ENCODE measurements at regions not wholly inside any gene's neighbourhood (a gene's known extent, or its start where the extent isn't known, plus 50 kb on each side); places are given as distances from the start of the nearest gene placed in this dataset.

- no peak for DNase-seq (ENCODE audit: low read depth)
These were observed 75.8 kb downstream of the DAD1 start for GRCh38 chr14:22513066-22513812.

DNA sequence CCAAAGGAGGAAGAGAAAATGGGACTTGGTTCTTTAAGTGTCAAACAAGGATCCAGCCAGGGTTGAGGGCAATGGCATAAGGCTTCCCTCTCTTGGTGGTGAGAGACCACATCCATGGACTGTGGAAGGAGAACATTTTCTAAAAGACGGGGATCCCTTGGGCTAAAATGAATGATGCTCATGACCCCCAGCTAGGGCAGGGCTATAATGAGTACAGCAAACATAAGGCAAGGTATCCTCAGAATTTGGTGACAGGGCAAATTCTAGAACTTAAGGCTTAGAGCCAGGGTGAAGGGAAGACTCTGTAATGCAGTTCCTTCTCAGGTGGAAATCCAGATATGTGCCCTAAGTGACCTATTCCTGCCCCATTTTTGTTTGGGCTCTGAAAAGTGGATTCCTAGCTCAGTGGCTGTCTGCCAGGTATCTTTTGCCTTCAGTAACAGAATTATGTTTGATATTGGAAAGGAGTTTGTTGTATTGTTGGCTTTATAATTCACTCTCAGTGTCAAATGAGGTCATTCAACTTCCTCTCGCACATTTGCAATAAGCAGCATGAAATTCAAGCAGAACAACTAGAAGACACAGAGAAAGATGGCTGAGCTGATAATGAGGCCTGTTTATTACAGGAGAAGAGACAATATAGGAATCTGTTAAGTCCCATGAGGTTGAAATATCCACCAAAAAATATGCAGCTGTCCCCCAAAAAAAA is 76.8 kb downstream of the DAD1 start:
- no peak for DNase-seq (ENCODE audit: low read depth)

GRCh38 chr14:22510527-22511110 is 78.4 kb downstream of the DAD1 start:
- peak; percentile 33 for DNase-seq (ENCODE audit: low read depth)

GRCh38 chr14:22509751-22510300 is 79.2 kb downstream of the DAD1 start:
- DNase-seq (ENCODE audit: low read depth) = no peak

- DNase-seq (ENCODE audit: low read depth) = no peak
These were observed 79.9 kb downstream of the DAD1 start for GRCh38 chr14:22509036-22509709.

GRCh38 chr14:22508662-22509035 is 80.4 kb downstream of the DAD1 start:
- no peak for DNase-seq (ENCODE audit: low read depth)

GRCh38 chr14:22508150-22508457 is 80.9 kb downstream of the DAD1 start:
- no peak for DNase-seq (ENCODE audit: low read depth)

DNA sequence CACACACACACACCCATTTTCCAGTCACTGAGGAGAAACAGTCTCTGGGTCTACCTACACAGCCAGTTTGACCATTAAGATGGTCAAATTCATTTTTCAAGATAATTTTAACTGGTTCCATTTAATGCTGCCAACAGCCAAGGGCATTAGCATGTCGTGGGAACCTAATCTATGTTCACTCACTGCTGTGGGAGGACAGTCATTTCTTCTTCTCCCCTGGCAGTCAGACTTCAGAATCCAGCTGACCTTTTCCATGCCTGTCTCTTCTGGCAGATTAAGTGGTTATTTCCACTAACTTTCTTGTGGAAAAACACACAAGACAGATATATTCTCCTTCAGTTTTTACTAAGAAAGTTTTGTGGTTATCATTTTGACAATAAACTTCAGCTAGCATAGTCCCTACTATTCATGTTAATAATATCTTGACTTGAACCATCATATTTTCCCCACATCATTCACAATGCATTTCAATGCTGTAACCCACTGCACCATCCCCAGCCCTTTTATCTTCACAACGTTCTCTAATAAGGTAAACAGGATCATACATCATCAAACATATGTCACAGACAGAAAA is 82.2 kb downstream of the DAD1 start:
- DNase-seq (ENCODE audit: low read depth) = no peak

GRCh38 chr14:22506378-22506710 is 82.7 kb downstream of the DAD1 start:
- DNase-seq (ENCODE audit: low read depth) = no peak

- DNase-seq (ENCODE audit: low read depth) = peak; percentile 49
These were observed 83.2 kb downstream of the DAD1 start for GRCh38 chr14:22505697-22506377.

GRCh38 chr14:22505309-22505696 is 83.7 kb downstream of the DAD1 start:
- no peak for DNase-seq (ENCODE audit: low read depth)

DNA sequence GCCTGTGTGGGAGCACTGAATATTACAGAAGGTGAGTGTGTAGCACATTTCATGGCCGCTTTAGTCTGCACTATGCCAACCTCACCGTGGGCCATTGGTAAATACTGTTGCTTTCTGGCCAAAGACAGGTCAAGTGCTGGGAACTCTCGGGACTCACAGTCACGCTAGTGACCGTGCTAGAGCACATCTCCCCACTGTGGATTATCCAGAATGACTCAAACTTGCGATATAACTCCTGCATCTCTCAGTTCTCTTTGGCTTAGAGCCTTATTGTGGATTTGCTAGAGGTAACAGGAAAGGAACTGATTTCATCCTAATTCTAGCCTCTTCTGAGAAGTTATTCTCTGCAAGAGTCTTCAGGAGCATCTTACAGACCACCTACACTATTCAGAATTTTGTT is 86.5 kb downstream of the DAD1 start:
- DNase-seq (ENCODE audit: low read depth) = no peak

- DNase-seq (ENCODE audit: low read depth) = no peak
These were observed 87.0 kb downstream of the DAD1 start for GRCh38 chr14:22502007-22502406.

- no peak for DNase-seq (ENCODE audit: low read depth)
These were observed 87.9 kb downstream of the DAD1 start for GRCh38 chr14:22500954-22501726.

GRCh38 chr14:22500525-22500924 is 88.5 kb downstream of the DAD1 start:
- no peak for DNase-seq (ENCODE audit: low read depth)

DNA sequence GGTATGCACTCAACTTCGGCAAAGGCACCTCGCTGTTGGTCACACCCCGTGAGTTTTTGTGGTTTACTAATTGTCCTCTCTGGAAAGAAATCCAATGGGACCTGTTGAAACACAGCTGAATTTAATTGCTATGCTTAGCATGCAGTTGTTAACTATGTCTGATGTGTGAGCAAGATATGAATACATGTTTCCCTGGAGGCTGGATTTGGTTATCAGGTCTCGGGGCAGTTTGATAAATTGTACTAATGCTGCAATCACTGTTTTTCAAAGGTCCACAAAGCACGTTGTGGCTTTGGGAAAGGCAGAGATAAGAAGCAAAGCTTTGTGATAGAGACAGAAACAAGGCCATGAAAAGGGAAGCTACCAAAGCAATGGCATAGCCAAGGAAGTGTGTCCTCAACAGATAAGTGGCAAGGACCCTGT is 91.3 kb downstream of the DAD1 start:
- DNase-seq (ENCODE audit: low read depth) = no peak

DNA sequence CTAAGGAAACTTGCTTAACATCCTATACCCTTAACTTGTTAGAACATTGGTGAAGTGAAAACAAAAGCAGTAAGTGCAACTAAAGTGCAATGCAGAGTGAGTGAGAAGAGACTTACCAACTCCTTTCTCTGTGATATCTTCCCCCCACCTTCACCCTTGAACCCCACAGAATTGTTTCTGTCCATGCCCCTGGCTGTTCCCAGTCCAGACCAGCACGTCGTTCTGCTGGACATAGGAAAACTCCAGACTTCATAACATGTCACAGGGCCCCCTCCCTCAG is 91.9 kb downstream of the DAD1 start:
- no peak for DNase-seq (ENCODE audit: low read depth)

GRCh38 chr14:22494486-22495135 is 94.4 kb downstream of the DAD1 start:
- DNase-seq (ENCODE audit: low read depth) = no peak

- DNase-seq (ENCODE audit: low read depth) = no peak
These were observed 95.3 kb downstream of the DAD1 start for GRCh38 chr14:22493753-22494152.

All from Daoy (cell line).